HCT116 (cell line): ENCODE measurements at regions not wholly inside any gene's neighbourhood (a gene's known extent, or its start where the extent isn't known, plus 50 kb on each side); places are given as distances from the start of the nearest gene placed in this dataset.

Source experiments
- ATAC-seq: fragments of 200-7000 bp; cut with Tn5 transposase; 2 replicates; pipeline ENCODE4 v1.9.1; 2020; ENCODE audit warnings: mild to moderate bottlenecking, moderate library complexity
- BruUV-seq: library from RNA; stranded (reverse); fragments of 400-500 nt; replicated peaks from 2 replicates; lab custom pipeline; 2021; lab: Mats Ljungman, UMichigan
- CTCF ChIA-PET: fragments of 300-600 bp; sonication (Branson Sonifier 250); formaldehyde crosslinking; loops from one replicate; lab custom pipeline; 2021; ENCODE audit warnings: antibody characterized with exemption; lab: Charles Lee
- POLR2A ChIA-PET: fragments of 300-600, 350-600 bp; sonication (Branson Sonifier 250); formaldehyde crosslinking; loops from one replicate; lab custom pipeline; 2021; ENCODE audit warnings: antibody characterized with exemption; lab: Charles Lee
- RAD21 ChIA-PET, 2 experiments: fragments of 300-600 bp; sonication (Branson Sonifier 250); formaldehyde crosslinking; loops; one replicate each; lab custom pipeline; 2023; ENCODE audit warnings: low total read pairs in 2 of 2; ENCODE audit not compliant: uncharacterized antibody in 2 of 2, unreplicated experiment in 2 of 2, low non-redundant PET in 1 of 2; lab: Charles Lee
- DNase-seq: peaks from one replicate; pipeline ENCODE4 v3.0.0-alpha.2; 2010; ENCODE audit warnings: low read depth, low spot score
- H2AFZ ChIP-seq: fragments of 200-600 bp; shearing (Covaris generic), sonication (generic); 2 replicates; pipeline ENCODE4 v1.6.1; 2017; ENCODE audit warnings: low read depth, mixed run types, mixed read lengths, antibody characterized with exemption, low read length; ENCODE audit not compliant: poor library complexity, severe bottlenecking
- H3K27ac ChIP-seq: 2 replicates; pipeline ENCODE4 v1.5.1; 2012; ENCODE audit warnings: low read depth, low read length
- H3K27me3 ChIP-seq: fragments of 200-600 bp; sonication (generic); 2 replicates; pipeline ENCODE4 v1.6.1; 2016; ENCODE audit warnings: mixed run types, low read length, mixed read lengths; ENCODE audit not compliant: insufficient read depth
- H3K36me3 ChIP-seq, 2 experiments: fragments of 200-500 bp in 1 of 2; fragments of 200-600 bp in 1 of 2; sonication (Bioruptor generic) in 1 of 2; sonication (generic) in 1 of 2; 2 replicates each; pipeline versions ENCODE4 v1.5.1 to v1.6.1; 2014 to 2016; ENCODE audit warnings: low read length in 2 of 2, inconsistent platforms in 1 of 2, mixed read lengths in 1 of 2, mixed run types in 1 of 2; ENCODE audit not compliant: insufficient read depth in 2 of 2, control insufficient read depth in 1 of 2
- H3K4me1 ChIP-seq, 2 experiments: fragments of 200-600 bp in 1 of 2; sonication (generic) in 1 of 2; 2 replicates each; pipeline versions ENCODE4 v1.5.1 to v1.6.1; 2012 to 2017; ENCODE audit warnings: low read length in 2 of 2, inconsistent platforms in 1 of 2, mild to moderate bottlenecking in 1 of 2, mixed read lengths in 1 of 2, mixed run types in 1 of 2, moderate library complexity in 1 of 2; ENCODE audit not compliant: insufficient read depth in 2 of 2, control insufficient read depth in 1 of 2
- H3K4me2 ChIP-seq: fragments of 200-600 bp; sonication (generic); 2 replicates; pipeline ENCODE4 v1.6.1; 2017; ENCODE audit warnings: mixed run types, low read length, mixed read lengths
- H3K4me3 ChIP-seq, 2 experiments: fragments of 200-600 bp in 1 of 2; sonication (generic) in 1 of 2; replicated peaks in 1 of 2; 2 replicates each; pipeline ENCODE4 v1.5.1; 2011 to 2016; ENCODE audit warnings: low read length in 2 of 2, control low read depth in 1 of 2, low read depth in 1 of 2, mild to moderate bottlenecking in 1 of 2, mixed read lengths in 1 of 2, mixed run types in 1 of 2
- H3K79me2 ChIP-seq: fragments of 200-600 bp; sonication (generic); 2 replicates; pipeline ENCODE4 v1.6.1; 2017; ENCODE audit warnings: mild to moderate bottlenecking, mixed run types, low read length, moderate library complexity, mixed read lengths; ENCODE audit not compliant: insufficient read depth
- H3K9ac ChIP-seq: fragments of 200-600 bp; sonication (generic); 2 replicates; pipeline ENCODE4 v1.6.1; 2016; ENCODE audit warnings: low read length, mixed read lengths
- H3K9me2 ChIP-seq: fragments of 200-600 bp; sonication (generic), shearing (Covaris generic); 2 replicates; pipeline ENCODE4 v1.6.1; 2017; ENCODE audit warnings: mixed run types, mild to moderate bottlenecking, moderate library complexity; ENCODE audit not compliant: insufficient read depth
- H3K9me3 ChIP-seq, 2 experiments: fragments of 200-500 bp in 1 of 2; fragments of 200-600 bp in 1 of 2; sonication (Bioruptor generic) in 1 of 2; sonication (generic) in 1 of 2; 2 replicates each; pipeline ENCODE4 v1.6.1; 2014 to 2017; ENCODE audit warnings: low read length in 2 of 2, mixed read lengths in 2 of 2, inconsistent platforms in 1 of 2, low read depth in 1 of 2, mild to moderate bottlenecking in 1 of 2, mixed run types in 1 of 2, moderate library complexity in 1 of 2; ENCODE audit not compliant: control insufficient read depth in 1 of 2, insufficient read depth in 1 of 2
- H4K20me1 ChIP-seq: fragments of 200-600 bp; sonication (generic), shearing (Covaris generic); 2 replicates; pipeline ENCODE4 v1.6.1; 2017; ENCODE audit warnings: mixed run types, mild to moderate bottlenecking, moderate library complexity; ENCODE audit not compliant: insufficient read depth
- CBX3 ChIP-seq: IDR thresholded peaks from 2 replicates; pipeline ENCODE4 v1.6.1; 2012; ENCODE audit warnings: low read depth
- CEBPB ChIP-seq: IDR thresholded peaks from 2 replicates; pipeline ENCODE4 v1.6.1; 2012; ENCODE audit warnings: low read depth
- EZH2phosphoT487 ChIP-seq: fragments of 200-600 bp; IDR thresholded peaks from 2 replicates; pipeline ENCODE4 v1.6.1; 2018; ENCODE audit warnings: antibody characterized with exemption, borderline replicate concordance
- FOSL1 ChIP-seq: IDR thresholded peaks from 2 replicates; pipeline ENCODE4 v1.6.1; 2012; ENCODE audit warnings: low read depth
- JUND ChIP-seq: IDR thresholded peaks from 2 replicates; pipeline ENCODE4 v1.6.1; 2012
- POLR2A ChIP-seq: IDR thresholded peaks from 2 replicates; pipeline ENCODE4 v1.7.0; 2011; ENCODE audit warnings: borderline replicate concordance; ENCODE audit not compliant: insufficient read depth, insufficient read length; ENCODE audit errors: extremely low read depth
- POLR2AphosphoS5 ChIP-seq: IDR thresholded peaks from 2 replicates; pipeline ENCODE4 v1.6.1; 2011; ENCODE audit warnings: mild to moderate bottlenecking, low read depth, low read length, moderate library complexity
- RAD21 ChIP-seq: IDR thresholded peaks from 2 replicates; pipeline ENCODE4 v1.6.1; 2012; ENCODE audit warnings: low read depth, mild to moderate bottlenecking
- SIN3A ChIP-seq: IDR thresholded peaks from 2 replicates; pipeline ENCODE4 v1.6.1; 2012; ENCODE audit warnings: low read depth
- SP1 ChIP-seq: IDR thresholded peaks from 2 replicates; pipeline ENCODE4 v1.6.1; 2012; ENCODE audit warnings: low read depth
- TCF7L2 ChIP-seq: IDR thresholded peaks from 2 replicates; pipeline ENCODE4 v1.7.0; 2011; ENCODE audit warnings: borderline replicate concordance, inconsistent platforms; ENCODE audit not compliant: insufficient read depth, insufficient read length; ENCODE audit errors: extremely low read depth
- YY1 ChIP-seq: IDR thresholded peaks from 2 replicates; pipeline ENCODE4 v1.6.1; 2011; ENCODE audit warnings: low read length, low read depth, moderate library complexity, mild to moderate bottlenecking; ENCODE audit not compliant: insufficient replicate concordance; ENCODE audit errors: extremely low read depth
- ZNF274 ChIP-seq: fragments of 200-500 bp; sonication (Bioruptor generic); IDR thresholded peaks from 2 replicates; pipeline ENCODE4 v1.6.1; 2014; ENCODE audit warnings: mild to moderate bottlenecking, low read depth, low read length, inconsistent platforms
- intact Hi-C: fragments of 100-400 bp; cut with micrococcal nuclease; formaldehyde crosslinking; loops from 2 replicates; pipeline ENCODE4 v1.10.0; 2022
- TF ChIP-seq, protein P1 (sequence below): IDR thresholded peaks from 2 replicates; pipeline ENCODE4 v1.6.1; 2011; ENCODE audit warnings: mild to moderate bottlenecking, low read length, moderate library complexity; ENCODE audit not compliant: insufficient replicate concordance; ENCODE audit errors: extremely low read depth
- TF ChIP-seq, protein P2 (sequence below): IDR thresholded peaks from 2 replicates; pipeline ENCODE4 v1.6.1; 2012
- TF ChIP-seq, protein P3 (sequence below): IDR thresholded peaks from 2 replicates; pipeline ENCODE4 v1.6.1; 2012
- TF ChIP-seq, protein P4 (sequence below): IDR thresholded peaks from 2 replicates; pipeline ENCODE4 v1.6.1; 2012; ENCODE audit warnings: low read depth

DNA sequence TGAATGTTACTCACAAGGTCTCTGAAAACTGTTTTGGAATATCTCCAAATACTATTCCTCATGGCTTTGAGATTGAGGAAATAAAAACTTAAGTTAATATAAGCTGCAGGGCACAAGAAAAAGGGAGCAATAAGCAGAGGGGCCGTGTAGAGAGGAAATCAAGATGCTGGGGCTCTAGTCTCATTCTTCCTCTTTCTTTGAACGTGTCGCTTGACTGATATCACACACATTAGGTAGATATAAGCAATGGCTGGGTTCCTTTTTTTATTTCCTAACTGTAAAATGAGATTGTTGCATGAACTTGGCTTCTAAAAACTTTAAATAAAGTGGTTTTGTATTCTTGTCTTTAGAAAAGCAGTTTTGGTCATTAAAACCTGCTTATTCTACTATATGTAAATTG lies 326.7 kb upstream of the ROPN1 start (continued):
- TF ChIP-seq, protein P1, sequence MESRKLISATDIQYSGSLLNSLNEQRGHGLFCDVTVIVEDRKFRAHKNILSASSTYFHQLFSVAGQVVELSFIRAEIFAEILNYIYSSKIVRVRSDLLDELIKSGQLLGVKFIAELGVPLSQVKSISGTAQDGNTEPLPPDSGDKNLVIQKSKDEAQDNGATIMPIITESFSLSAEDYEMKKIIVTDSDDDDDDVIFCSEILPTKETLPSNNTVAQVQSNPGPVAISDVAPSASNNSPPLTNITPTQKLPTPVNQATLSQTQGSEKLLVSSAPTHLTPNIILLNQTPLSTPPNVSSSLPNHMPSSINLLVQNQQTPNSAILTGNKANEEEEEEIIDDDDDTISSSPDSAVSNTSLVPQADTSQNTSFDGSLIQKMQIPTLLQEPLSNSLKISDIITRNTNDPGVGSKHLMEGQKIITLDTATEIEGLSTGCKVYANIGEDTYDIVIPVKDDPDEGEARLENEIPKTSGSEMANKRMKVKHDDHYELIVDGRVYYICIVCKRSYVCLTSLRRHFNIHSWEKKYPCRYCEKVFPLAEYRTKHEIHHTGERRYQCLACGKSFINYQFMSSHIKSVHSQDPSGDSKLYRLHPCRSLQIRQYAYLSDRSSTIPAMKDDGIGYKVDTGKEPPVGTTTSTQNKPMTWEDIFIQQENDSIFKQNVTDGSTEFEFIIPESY, result no peak
- TF ChIP-seq CEBPB (no peak), ZNF274 (no peak), SIN3A (no peak), POLR2A (no peak), EZH2phosphoT487 (no peak)
- TF ChIP-seq, protein P2, sequence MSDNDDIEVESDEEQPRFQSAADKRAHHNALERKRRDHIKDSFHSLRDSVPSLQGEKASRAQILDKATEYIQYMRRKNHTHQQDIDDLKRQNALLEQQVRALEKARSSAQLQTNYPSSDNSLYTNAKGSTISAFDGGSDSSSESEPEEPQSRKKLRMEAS, result no peak
- TF ChIP-seq, protein P3, sequence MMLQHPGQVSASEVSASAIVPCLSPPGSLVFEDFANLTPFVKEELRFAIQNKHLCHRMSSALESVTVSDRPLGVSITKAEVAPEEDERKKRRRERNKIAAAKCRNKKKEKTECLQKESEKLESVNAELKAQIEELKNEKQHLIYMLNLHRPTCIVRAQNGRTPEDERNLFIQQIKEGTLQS, result no peak

DNA sequence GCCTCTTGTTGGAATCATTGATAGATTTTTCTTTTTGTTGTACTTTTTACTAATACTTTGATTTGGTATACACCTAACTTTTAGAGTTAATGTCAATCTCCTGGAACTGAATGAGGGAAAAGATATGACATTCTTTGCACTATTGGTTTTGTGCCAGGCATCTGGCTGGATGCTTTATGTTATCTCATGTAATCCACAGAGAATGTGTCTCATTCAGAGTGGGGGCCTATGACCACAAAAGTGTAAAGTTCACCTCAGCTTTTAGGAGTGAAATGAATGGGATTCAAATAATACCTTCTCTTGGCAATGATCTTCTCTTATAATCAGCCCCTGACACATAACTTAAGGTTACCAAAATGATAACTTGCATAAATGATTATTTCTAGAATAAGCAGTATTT lies 329.1 kb upstream of the ROPN1 start:
- TF ChIP-seq, protein P1, result no peak
- TF ChIP-seq TCF7L2, result no peak
- no peak for TF ChIP-seq POLR2AphosphoS5
- TF ChIP-seq, protein P4, sequence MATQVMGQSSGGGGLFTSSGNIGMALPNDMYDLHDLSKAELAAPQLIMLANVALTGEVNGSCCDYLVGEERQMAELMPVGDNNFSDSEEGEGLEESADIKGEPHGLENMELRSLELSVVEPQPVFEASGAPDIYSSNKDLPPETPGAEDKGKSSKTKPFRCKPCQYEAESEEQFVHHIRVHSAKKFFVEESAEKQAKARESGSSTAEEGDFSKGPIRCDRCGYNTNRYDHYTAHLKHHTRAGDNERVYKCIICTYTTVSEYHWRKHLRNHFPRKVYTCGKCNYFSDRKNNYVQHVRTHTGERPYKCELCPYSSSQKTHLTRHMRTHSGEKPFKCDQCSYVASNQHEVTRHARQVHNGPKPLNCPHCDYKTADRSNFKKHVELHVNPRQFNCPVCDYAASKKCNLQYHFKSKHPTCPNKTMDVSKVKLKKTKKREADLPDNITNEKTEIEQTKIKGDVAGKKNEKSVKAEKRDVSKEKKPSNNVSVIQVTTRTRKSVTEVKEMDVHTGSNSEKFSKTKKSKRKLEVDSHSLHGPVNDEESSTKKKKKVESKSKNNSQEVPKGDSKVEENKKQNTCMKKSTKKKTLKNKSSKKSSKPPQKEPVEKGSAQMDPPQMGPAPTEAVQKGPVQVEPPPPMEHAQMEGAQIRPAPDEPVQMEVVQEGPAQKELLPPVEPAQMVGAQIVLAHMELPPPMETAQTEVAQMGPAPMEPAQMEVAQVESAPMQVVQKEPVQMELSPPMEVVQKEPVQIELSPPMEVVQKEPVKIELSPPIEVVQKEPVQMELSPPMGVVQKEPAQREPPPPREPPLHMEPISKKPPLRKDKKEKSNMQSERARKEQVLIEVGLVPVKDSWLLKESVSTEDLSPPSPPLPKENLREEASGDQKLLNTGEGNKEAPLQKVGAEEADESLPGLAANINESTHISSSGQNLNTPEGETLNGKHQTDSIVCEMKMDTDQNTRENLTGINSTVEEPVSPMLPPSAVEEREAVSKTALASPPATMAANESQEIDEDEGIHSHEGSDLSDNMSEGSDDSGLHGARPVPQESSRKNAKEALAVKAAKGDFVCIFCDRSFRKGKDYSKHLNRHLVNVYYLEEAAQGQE, result no peak
- TF ChIP-seq JUND, result no peak
- TF ChIP-seq, protein P3, result no peak
- TF ChIP-seq, protein P2, result no peak
- TF ChIP-seq RAD21, result no peak
- no peak for TF ChIP-seq SIN3A
- TF ChIP-seq CBX3, result no peak
- TF ChIP-seq YY1, result no peak
- TF ChIP-seq SP1, result no peak
- no peak for TF ChIP-seq EZH2phosphoT487
- no peak for TF ChIP-seq FOSL1
- TF ChIP-seq, all 23 proteins: peak for 0
- POLR2A ChIA-PET, result no interaction called here
- ATAC-seq (no peak), DNase-seq (no peak)
- Histone ChIP-seq H2AFZ (no peak overlapping the region), H3K79me2 (no peaks in the 10 kb centered on the region), H3K9me2 (no peaks in the 10 kb centered on the region), H3K27me3 (peaks cover 56% of the 10 kb centered on the region), H3K27ac (no peak overlapping the region), H3K36me3 (no peaks in the 10 kb centered on the region), H3K4me3 (no peak overlapping the region), H3K9me3 (no peaks in the 10 kb centered on the region), H4K20me1 (no peaks in the 10 kb centered on the region), H3K4me1 (no peaks in the 10 kb centered on the region), H3K4me2 (no peak overlapping the region), H3K9ac (no peak overlapping the region)
- no TSS peak for BruUV-seq
- CTCF ChIA-PET, result no interaction called here
- intact Hi-C loops, result no loop called here
- RAD21 ChIA-PET, result no interaction called here
